Endothelial cell of umbilical vein (primary cell): ENCODE measurements at regions not wholly inside any gene's neighbourhood (a gene's known extent, or its start where the extent isn't known, plus 50 kb on each side); places are given as distances from the start of the nearest gene placed in this dataset.

Source experiments
- BruUV-seq: library from RNA; stranded (reverse); fragments of 400-500 nt; replicated peaks from 2 replicates; lab custom pipeline; 2021; lab: Mats Ljungman, UMichigan
- CTCF ChIA-PET: fragments of 300-600, 350-600 bp; sonication (Branson Sonifier 250); formaldehyde crosslinking; loops from one replicate; lab custom pipeline; 2021; ENCODE audit warnings: antibody characterized with exemption, inconsistent platforms; lab: Charles Lee
- POLR2A ChIA-PET: fragments of 300-600, 350-600 bp; sonication (Branson Sonifier 250); formaldehyde crosslinking; loops from one replicate; lab custom pipeline; 2021; ENCODE audit warnings: antibody characterized with exemption, inconsistent platforms; lab: Charles Lee
- DNase-seq: peaks from one replicate; pipeline ENCODE4 v3.0.0-alpha.2; 2011; ENCODE audit warnings: low read depth, low spot score
- FAIRE-seq: peaks from 2 replicates; lab custom pipeline; 2011; peaks lifted over from hg19 to GRCh38; lab: Jason Lieb, UNC
- H2AFZ ChIP-seq: 2 replicates; pipeline ENCODE4 v1.6.0; 2012; ENCODE audit warnings: low read depth, low read length, control low read depth, inconsistent platforms
- H3K27ac ChIP-seq: 2 replicates; pipeline ENCODE4 v1.5.1; 2011; ENCODE audit warnings: low read depth, mild to moderate bottlenecking, control low read depth, low read length, moderate library complexity; ENCODE audit not compliant: insufficient read depth
- H3K27me3 ChIP-seq, 2 experiments: 2 replicates each; pipeline versions ENCODE4 v1.6.0 to v1.6.1; 2011; ENCODE audit warnings: low read length in 2 of 2, mixed read lengths in 1 of 2; ENCODE audit not compliant: control insufficient read depth in 2 of 2, insufficient read depth in 2 of 2
- H3K36me3 ChIP-seq, 2 experiments: 2 replicates in 1 of 2; 3 replicates in 1 of 2; pipeline ENCODE4 v1.5.1; 2011; ENCODE audit warnings: low read length in 2 of 2, mild to moderate bottlenecking in 1 of 2, moderate library complexity in 1 of 2; ENCODE audit not compliant: control insufficient read depth in 2 of 2, insufficient read depth in 2 of 2; ENCODE audit errors: extremely low read depth in 1 of 2
- H3K4me1 ChIP-seq: 3 replicates; pipeline ENCODE4 v1.5.1; 2011; ENCODE audit warnings: mild to moderate bottlenecking, low read length; ENCODE audit not compliant: control insufficient read depth, insufficient read depth; ENCODE audit errors: extremely low read depth
- H3K4me2 ChIP-seq: 2 replicates; pipeline ENCODE4 v1.6.1; 2011; ENCODE audit warnings: low read length, control low read depth, mixed read lengths; ENCODE audit not compliant: insufficient read depth
- H3K4me3 ChIP-seq, 3 experiments: fragments of 200-600 bp in 1 of 3; sonication (generic), shearing (Covaris generic) in 1 of 3; replicated peaks in 1 of 3; 2 replicates each; pipeline ENCODE4 v1.5.1; 2011 to 2016; ENCODE audit warnings: control low read depth in 3 of 3, low read length in 3 of 3, mild to moderate bottlenecking in 2 of 3, inconsistent platforms in 1 of 3, low read depth in 1 of 3, moderate library complexity in 1 of 3; ENCODE audit not compliant: insufficient read depth in 1 of 3
- H3K79me2 ChIP-seq: 2 replicates; pipeline ENCODE4 v1.6.0; 2012; ENCODE audit warnings: low read length, inconsistent platforms; ENCODE audit not compliant: control insufficient read depth, insufficient read depth
- H3K9ac ChIP-seq: replicated peaks from 2 replicates; pipeline ENCODE3; 2011; ENCODE audit warnings: low read length, control low read depth; ENCODE audit not compliant: insufficient read depth; ENCODE audit errors: extremely low read depth
- H3K9me1 ChIP-seq: replicated peaks from 3 replicates; pipeline ENCODE4 v1.6.0; 2011; ENCODE audit warnings: mild to moderate bottlenecking, low read length; ENCODE audit not compliant: control insufficient read depth, insufficient read depth; ENCODE audit errors: extremely low read depth
- H3K9me3 ChIP-seq: replicated peaks from 2 replicates; pipeline ENCODE4 v1.5.1; 2012; ENCODE audit warnings: low read length, inconsistent platforms; ENCODE audit not compliant: control insufficient read depth, insufficient read depth
- H4K20me1 ChIP-seq: replicated peaks from 2 replicates; pipeline ENCODE3; 2011; ENCODE audit warnings: mild to moderate bottlenecking, low read length; ENCODE audit not compliant: control insufficient read depth, insufficient read depth; ENCODE audit errors: extremely low read depth
- CTCF ChIP-seq, 2 donors: IDR thresholded peaks; 1 replicate in 1 of 2; 2 replicates in 1 of 2; pipeline ENCODE4 v1.5.1; 2011; ENCODE audit warnings: low read length in 2 of 2, mild to moderate bottlenecking in 2 of 2, moderate library complexity in 2 of 2, control low read depth in 1 of 2, inconsistent platforms in 1 of 2, low read depth in 1 of 2; ENCODE audit not compliant: insufficient read depth in 1 of 2; ENCODE audit errors: extremely low read depth in 1 of 2
- EZH2 ChIP-seq: IDR thresholded peaks from 2 replicates; pipeline ENCODE4 v1.6.1; 2012; ENCODE audit warnings: borderline replicate concordance, low read depth, mild to moderate bottlenecking, moderate library complexity, low read length, inconsistent platforms; ENCODE audit not compliant: severe bottlenecking
- FOS ChIP-seq: IDR thresholded peaks from 2 replicates; pipeline ENCODE4 v1.6.1; 2011; ENCODE audit warnings: mild to moderate bottlenecking, low read length, moderate library complexity, borderline replicate concordance; ENCODE audit not compliant: insufficient read depth
- GATA2 ChIP-seq: IDR thresholded peaks from 2 replicates; pipeline ENCODE4 v1.7.0; 2011; ENCODE audit warnings: low read depth, mild to moderate bottlenecking, moderate library complexity, mixed read lengths, low read length; ENCODE audit not compliant: insufficient read length, insufficient read depth
- JUN ChIP-seq: IDR thresholded peaks from 2 replicates; pipeline ENCODE4 v1.6.1; 2011; ENCODE audit warnings: borderline replicate concordance, low read depth; ENCODE audit not compliant: insufficient read length, insufficient read depth
- MYC ChIP-seq: IDR thresholded peaks from one replicate; pipeline ENCODE4 v1.6.1; 2011; ENCODE audit warnings: mild to moderate bottlenecking, low read depth, low read length
- POLR2A ChIP-seq: IDR thresholded peaks from 2 replicates; pipeline ENCODE4 v1.6.1; 2012; ENCODE audit warnings: low read depth, mild to moderate bottlenecking, control low read depth, low read length
- POLR2AphosphoS5 ChIP-seq: IDR thresholded peaks from 2 replicates; pipeline ENCODE4 v1.6.1; 2012; ENCODE audit warnings: low read depth, mild to moderate bottlenecking, control low read depth, low read length, moderate library complexity; ENCODE audit not compliant: insufficient read depth
- dilution Hi-C: fragments of 300-500 bp; cut with MboI; formaldehyde crosslinking; loops from one replicate; pipeline ENCODE4 v1.15.0; 2019; ENCODE audit warnings: low sequenced_read_pairs; ENCODE audit not compliant: extremely low pct_ligation_motif_present
- intact Hi-C: fragments of 100-400 bp; cut with micrococcal nuclease; formaldehyde crosslinking; loops from one replicate; pipeline ENCODE4 v1.10.0; 2022
- TF ChIP-seq, protein P1 (sequence below): IDR thresholded peaks from 2 replicates; pipeline ENCODE4 v1.6.1; 2011; ENCODE audit not compliant: insufficient read depth, insufficient read length

DNA sequence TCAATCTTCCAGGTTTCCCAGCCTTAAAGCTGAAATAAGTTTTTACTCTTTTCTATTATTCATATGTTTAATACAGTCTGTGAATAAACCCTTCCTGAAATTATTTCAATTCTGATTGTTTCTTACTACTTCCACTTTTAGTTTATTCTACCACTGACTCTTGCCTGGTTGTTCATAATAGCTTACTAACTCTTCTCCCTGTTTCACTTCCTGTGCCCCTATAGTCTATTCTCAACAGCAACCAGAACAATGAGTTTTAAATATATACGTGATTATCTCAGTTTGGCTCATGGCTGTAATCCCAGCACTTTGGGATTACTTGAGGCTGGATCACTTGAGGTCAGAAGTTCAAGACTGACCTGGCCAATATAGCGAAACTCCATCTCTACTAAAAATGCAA, 408.0 kb upstream of the SPOCK3 start:
- no peaks in the 10 kb centered on the region for H3K27me3 ChIP-seq

More for the DNA sequence above, 408.0 kb upstream of the SPOCK3 start:
- no peaks in the 10 kb centered on the region for H3K79me2 ChIP-seq
- FAIRE-seq (peak; percentile 35), DNase-seq (peak; percentile 13)
- intact Hi-C loops (no loop called here), dilution Hi-C loops (no loop called here)
- no peak overlapping the region for H3K27ac ChIP-seq
- no peak overlapping the region for H3K4me3 ChIP-seq
- H3K9me1 ChIP-seq: no peaks in the 10 kb centered on the region
- no peaks in the 10 kb centered on the region for H3K9me3 ChIP-seq
- no peaks in the 10 kb centered on the region for H3K4me1 ChIP-seq
- H3K36me3 ChIP-seq: no peaks in the 10 kb centered on the region
- no peak overlapping the region for H3K9ac ChIP-seq
- no peak overlapping the region for H3K4me2 ChIP-seq
- no TSS peak for BruUV-seq
- TF ChIP-seq CTCF (IDR thresholded peaks at IDR 0.05; ENCODE audit: extremely low read depth in 1 of 2, insufficient read depth in 1 of 2, low read depth in 1 of 2, low read length in 2 of 2) (no peak), JUN (no peak), GATA2 (no peak), POLR2A (no peak), POLR2AphosphoS5 (no peak), FOS (no peak), EZH2 (no peak), MYC (no peak)
- TF ChIP-seq, protein P1, sequence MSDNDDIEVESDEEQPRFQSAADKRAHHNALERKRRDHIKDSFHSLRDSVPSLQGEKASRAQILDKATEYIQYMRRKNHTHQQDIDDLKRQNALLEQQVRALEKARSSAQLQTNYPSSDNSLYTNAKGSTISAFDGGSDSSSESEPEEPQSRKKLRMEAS: no peak
- CTCF ChIA-PET: interaction anchor here (1.1 to 2.2 kb wide), 2 partner anchors 10 to 20 kb away, joined by 5 to 8 read pairs; no protein-coding TSS in a partner anchor
- no peaks in the 10 kb centered on the region for H4K20me1 ChIP-seq
- POLR2A ChIA-PET: no interaction called here
- no peak overlapping the region for H2AFZ ChIP-seq
